ENCODE measurements at regions not wholly inside any gene's neighbourhood (a gene's known extent, or its start where the extent isn't known, plus 50 kb on each side); places are given as distances from the start of the nearest gene placed in this dataset.

DNA sequence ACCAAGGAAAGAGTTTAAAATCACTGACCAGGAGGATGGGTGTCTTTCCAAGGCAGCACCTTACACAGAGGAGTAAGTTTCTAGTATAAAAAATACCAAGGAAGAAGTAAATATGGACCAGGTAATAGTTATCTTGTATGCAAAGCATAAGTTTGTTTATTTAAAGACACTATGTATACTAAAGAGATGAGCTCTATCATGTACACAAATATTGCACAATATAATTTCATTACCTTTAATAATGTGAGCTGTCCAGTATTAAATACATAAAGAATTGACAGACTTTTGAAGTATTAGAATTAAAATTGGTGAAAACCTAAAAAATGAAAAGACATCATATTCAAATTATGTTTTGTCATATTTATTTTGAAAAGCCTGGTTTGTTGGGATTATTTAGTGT is 322.0 kb upstream of the MIR17HG start:
- intact Hi-C loops (cut with micrococcal nuclease) = no loop called here
- no TSS peak for BruUV-seq (replicated peaks)

More for the DNA sequence above, 322.0 kb upstream of the MIR17HG start:
- no peaks in the 10 kb centered on the region for H3K27me3 ChIP-seq (ENCODE audit: insufficient read depth, low read length)
- no peak overlapping the region for H3K9ac ChIP-seq (ENCODE audit: low read length)
- no peaks in the 10 kb centered on the region for H4K20me1 ChIP-seq (ENCODE audit: insufficient read depth)
- H2AFZ ChIP-seq (ENCODE audit: low read depth, low read length, poor library complexity, severe bottlenecking) = no peak overlapping the region
- H3K79me2 ChIP-seq (ENCODE audit: insufficient read depth, low read length) = no peaks in the 10 kb centered on the region
- POLR2A ChIA-PET = no interaction called here
- no peak overlapping the region for H3K4me2 ChIP-seq (ENCODE audit: low read length)
- no peaks in the 10 kb centered on the region for H3K36me3 ChIP-seq (ENCODE audit: control insufficient read depth in 1 of 2, insufficient read depth in 2 of 2, low read length in 2 of 2)
- H3K9me3 ChIP-seq (ENCODE audit: control insufficient read depth in 1 of 2, insufficient read depth in 1 of 2, low read depth in 1 of 2, low read length in 2 of 2) = no peaks in the 10 kb centered on the region
- RAD21 ChIA-PET (ENCODE audit: low non-redundant PET in 1 of 2, low total read pairs in 2 of 2, uncharacterized antibody in 2 of 2, unreplicated experiment in 2 of 2) = no interaction called here
- H3K4me3 ChIP-seq (replicated peaks in 1 of 2; ENCODE audit: low read depth in 1 of 2, low read length in 2 of 2) = no peak overlapping the region
- CTCF ChIA-PET = interaction anchor here (1.3 kb wide), 1 partner anchor 8 kb away, joined by 3 read pairs; no protein-coding TSS in a partner anchor
- H3K9me2 ChIP-seq (ENCODE audit: insufficient read depth) = no peaks in the 10 kb centered on the region
- ATAC-seq (no peak), DNase-seq (ENCODE audit: low read depth, low spot score) (no peak)
- no peaks in the 10 kb centered on the region for H3K4me1 ChIP-seq (ENCODE audit: control insufficient read depth in 1 of 2, insufficient read depth in 2 of 2, low read length in 2 of 2)
- no peak overlapping the region for H3K27ac ChIP-seq (ENCODE audit: low read depth, low read length)
- TF ChIP-seq, protein P1, sequence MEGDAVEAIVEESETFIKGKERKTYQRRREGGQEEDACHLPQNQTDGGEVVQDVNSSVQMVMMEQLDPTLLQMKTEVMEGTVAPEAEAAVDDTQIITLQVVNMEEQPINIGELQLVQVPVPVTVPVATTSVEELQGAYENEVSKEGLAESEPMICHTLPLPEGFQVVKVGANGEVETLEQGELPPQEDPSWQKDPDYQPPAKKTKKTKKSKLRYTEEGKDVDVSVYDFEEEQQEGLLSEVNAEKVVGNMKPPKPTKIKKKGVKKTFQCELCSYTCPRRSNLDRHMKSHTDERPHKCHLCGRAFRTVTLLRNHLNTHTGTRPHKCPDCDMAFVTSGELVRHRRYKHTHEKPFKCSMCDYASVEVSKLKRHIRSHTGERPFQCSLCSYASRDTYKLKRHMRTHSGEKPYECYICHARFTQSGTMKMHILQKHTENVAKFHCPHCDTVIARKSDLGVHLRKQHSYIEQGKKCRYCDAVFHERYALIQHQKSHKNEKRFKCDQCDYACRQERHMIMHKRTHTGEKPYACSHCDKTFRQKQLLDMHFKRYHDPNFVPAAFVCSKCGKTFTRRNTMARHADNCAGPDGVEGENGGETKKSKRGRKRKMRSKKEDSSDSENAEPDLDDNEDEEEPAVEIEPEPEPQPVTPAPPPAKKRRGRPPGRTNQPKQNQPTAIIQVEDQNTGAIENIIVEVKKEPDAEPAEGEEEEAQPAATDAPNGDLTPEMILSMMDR (IDR thresholded peaks at IDR 0.05 in 2 of 3, conservative IDR thresholded peaks at IDR 0.05 in 1 of 3; ENCODE audit: borderline replicate concordance in 1 of 3, insufficient read depth in 1 of 3, low read depth in 2 of 3, low read length in 2 of 3) = no peak
- no peak for TF ChIP-seq RAD21 (IDR thresholded peaks at IDR 0.05; ENCODE audit: low read depth)
- no peak for TF ChIP-seq SP1 (IDR thresholded peaks at IDR 0.05; ENCODE audit: low read depth)
- TF ChIP-seq POLR2AphosphoS5 (IDR thresholded peaks at IDR 0.05; ENCODE audit: low read depth, low read length) = no peak
- no peak for TF ChIP-seq CBX3 (IDR thresholded peaks at IDR 0.05; ENCODE audit: low read depth)
- TF ChIP-seq EZH2phosphoT487 (IDR thresholded peaks at IDR 0.05; ENCODE audit: borderline replicate concordance) = no peak
- TF ChIP-seq POLR2A (IDR thresholded peaks at IDR 0.05; ENCODE audit: borderline replicate concordance, extremely low read depth, insufficient read depth, insufficient read length) = no peak
- TF ChIP-seq MAX (IDR thresholded peaks at IDR 0.05) = no peak
- TF ChIP-seq EZH2 (IDR thresholded peaks at IDR 0.05) = no peak
- TF ChIP-seq FOSL1 (IDR thresholded peaks at IDR 0.05; ENCODE audit: low read depth) = no peak
- TF ChIP-seq, protein P2, sequence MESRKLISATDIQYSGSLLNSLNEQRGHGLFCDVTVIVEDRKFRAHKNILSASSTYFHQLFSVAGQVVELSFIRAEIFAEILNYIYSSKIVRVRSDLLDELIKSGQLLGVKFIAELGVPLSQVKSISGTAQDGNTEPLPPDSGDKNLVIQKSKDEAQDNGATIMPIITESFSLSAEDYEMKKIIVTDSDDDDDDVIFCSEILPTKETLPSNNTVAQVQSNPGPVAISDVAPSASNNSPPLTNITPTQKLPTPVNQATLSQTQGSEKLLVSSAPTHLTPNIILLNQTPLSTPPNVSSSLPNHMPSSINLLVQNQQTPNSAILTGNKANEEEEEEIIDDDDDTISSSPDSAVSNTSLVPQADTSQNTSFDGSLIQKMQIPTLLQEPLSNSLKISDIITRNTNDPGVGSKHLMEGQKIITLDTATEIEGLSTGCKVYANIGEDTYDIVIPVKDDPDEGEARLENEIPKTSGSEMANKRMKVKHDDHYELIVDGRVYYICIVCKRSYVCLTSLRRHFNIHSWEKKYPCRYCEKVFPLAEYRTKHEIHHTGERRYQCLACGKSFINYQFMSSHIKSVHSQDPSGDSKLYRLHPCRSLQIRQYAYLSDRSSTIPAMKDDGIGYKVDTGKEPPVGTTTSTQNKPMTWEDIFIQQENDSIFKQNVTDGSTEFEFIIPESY (IDR thresholded peaks at IDR 0.05; ENCODE audit: extremely low read depth, insufficient replicate concordance, low read length) = no peak
- no peak for TF ChIP-seq ZFX (IDR thresholded peaks at IDR 0.05)
- TF ChIP-seq, protein P3, sequence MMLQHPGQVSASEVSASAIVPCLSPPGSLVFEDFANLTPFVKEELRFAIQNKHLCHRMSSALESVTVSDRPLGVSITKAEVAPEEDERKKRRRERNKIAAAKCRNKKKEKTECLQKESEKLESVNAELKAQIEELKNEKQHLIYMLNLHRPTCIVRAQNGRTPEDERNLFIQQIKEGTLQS (IDR thresholded peaks at IDR 0.05) = no peak
- TF ChIP-seq EGR1 (IDR thresholded peaks at IDR 0.05; ENCODE audit: low read depth) = no peak
- no peak for TF ChIP-seq SRF (IDR thresholded peaks at IDR 0.05; ENCODE audit: low read depth)
- TF ChIP-seq ZNF274 (IDR thresholded peaks at IDR 0.05; ENCODE audit: low read depth, low read length) = no peak
- no peak for TF ChIP-seq REST (IDR thresholded peaks at IDR 0.05; ENCODE audit: low read depth)
- no peak for TF ChIP-seq YY1 (IDR thresholded peaks at IDR 0.05; ENCODE audit: extremely low read depth, insufficient replicate concordance, low read depth, low read length)
- TF ChIP-seq ELF1 (IDR thresholded peaks at IDR 0.05; ENCODE audit: borderline replicate concordance, low read depth) = no peak
- TF ChIP-seq TCF7L2 (IDR thresholded peaks at IDR 0.05; ENCODE audit: borderline replicate concordance, extremely low read depth, insufficient read depth, insufficient read length) = no peak

All from HCT116 (cell line).